ENCODE measurements at regions not wholly inside any gene's neighbourhood (a gene's known extent, or its start where the extent isn't known, plus 50 kb on each side); places are given as distances from the start of the nearest gene placed in this dataset.

GRCh38 chr11:21774212-21774611 is 418.7 kb upstream of the ANO5 start:
- TF ChIP-seq HEYL (CRISPR knock-in tag; IDR thresholded peaks at IDR 0.05) (no peak), RCOR1 (IDR thresholded peaks at IDR 0.05; ENCODE audit: low read depth, low read length) (no peak), CTCF (IDR thresholded peaks at IDR 0.05) (no peak)

All from A549 (cell line).